HG02870 (cell line): ENCODE measurements at regions not wholly inside any gene's neighbourhood (a gene's known extent, or its start where the extent isn't known, plus 50 kb on each side); places are given as distances from the start of the nearest gene placed in this dataset.

Experiments
- ATAC-seq: cut with Tn5 transposase; IDR thresholded peaks from one replicate; pipeline ENCODE4 v1.9.1; 2021; ENCODE audit warnings: mild to moderate bottlenecking, moderate library complexity; ENCODE audit not compliant: unreplicated experiment

- ATAC-seq = no peak
Measured at GRCh38 chr5:51746023-51746422, 362.8 kb downstream of the ISL1 start.

GRCh38 chr5:51748647-51749046 lies 365.4 kb downstream of the ISL1 start:
- ATAC-seq = no peak
